GM08714 (cell line): ENCODE measurements at regions not wholly inside any gene's neighbourhood (a gene's known extent, or its start where the extent isn't known, plus 50 kb on each side); places are given as distances from the start of the nearest gene placed in this dataset.
"Not testable (repeated sequence)": the region's sequence is repeated elsewhere in the genome, so short reads cannot be mapped to it uniquely, and the experiment has no call there.

Source experiments
- H3K4me3 ChIP-seq: fragments of 200-500 bp; sonication (Bioruptor generic); 2 replicates; pipeline ENCODE4 v1.5.1; 2014; ENCODE audit warnings: mild to moderate bottlenecking, low read length, inconsistent platforms
- ZNF274 ChIP-seq: IDR thresholded peaks from 2 replicates; pipeline ENCODE4 v1.6.1; 2012; ENCODE audit warnings: mild to moderate bottlenecking, low read depth, low read length

GRCh38 chr12:61095111-61095510 lies 1165.1 kb upstream of the USP15 start:
- TF ChIP-seq ZNF274: no peak
- H3K4me3 ChIP-seq: no peak overlapping the region

GRCh38 chr12:61098031-61098580 lies 1162.1 kb upstream of the USP15 start:
- TF ChIP-seq ZNF274: no peak
- no peak overlapping the region for H3K4me3 ChIP-seq

GRCh38 chr12:61107118-61107517 lies 1153.1 kb upstream of the USP15 start:
- TF ChIP-seq ZNF274: no peak
- no peak overlapping the region for H3K4me3 ChIP-seq

DNA sequence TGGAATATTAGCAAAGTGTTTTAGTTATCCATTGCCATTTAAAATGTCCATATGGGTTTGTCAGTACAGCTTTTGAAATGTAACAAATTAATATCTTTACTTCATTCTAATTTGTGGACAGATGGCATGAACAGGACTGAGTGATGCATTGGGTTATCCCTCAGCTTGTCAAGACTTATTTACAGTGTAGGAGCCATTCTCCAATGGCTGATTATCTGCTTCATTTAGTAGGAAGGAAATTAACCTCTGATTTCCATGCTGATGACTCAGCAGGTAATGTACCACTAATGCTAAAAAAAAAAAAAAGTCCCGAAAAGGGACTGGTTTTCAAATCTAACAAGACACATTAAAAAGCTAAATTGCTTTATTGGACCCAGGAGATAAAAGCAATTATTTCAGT lies 1149.0 kb upstream of the USP15 start:
- H3K4me3 ChIP-seq: no peak overlapping the region
- TF ChIP-seq ZNF274: no peak

DNA sequence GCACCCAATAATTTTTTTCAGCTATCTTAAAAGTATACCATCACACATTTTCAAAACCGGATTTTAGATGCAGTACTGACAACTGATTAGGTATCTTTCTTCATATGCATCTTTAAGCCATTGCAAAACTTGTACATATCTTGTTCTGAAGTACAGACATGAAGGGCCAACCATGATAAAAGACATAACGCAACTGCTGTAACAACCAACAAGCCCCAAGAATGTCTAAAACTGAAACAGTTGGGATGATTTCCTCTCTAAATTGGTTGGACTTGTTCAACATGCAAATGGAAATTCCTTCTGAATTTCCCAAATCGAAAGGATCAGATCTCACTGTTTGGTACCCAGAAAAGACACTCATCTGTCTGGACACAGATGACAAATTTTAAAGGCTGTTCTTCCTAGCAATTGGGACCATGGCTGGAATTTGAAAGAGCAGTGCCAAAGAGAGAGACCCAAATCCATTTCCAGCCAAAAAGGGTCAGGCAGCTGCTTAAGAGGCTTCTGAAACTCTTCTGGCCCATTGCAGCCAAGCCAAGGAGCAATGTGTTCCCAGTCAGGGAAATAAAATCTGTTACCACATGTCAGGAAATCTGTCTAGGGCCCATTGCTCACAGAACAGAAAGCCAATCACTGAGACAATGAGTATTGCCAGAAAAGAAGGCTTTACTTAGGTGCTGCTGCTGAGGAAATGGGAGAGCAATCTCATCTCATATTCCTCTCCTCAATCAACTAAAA lies 1122.4 kb upstream of the USP15 start:
- H3K4me3 ChIP-seq: no peak overlapping the region
- TF ChIP-seq ZNF274: no peak

- no peak overlapping the region for H3K4me3 ChIP-seq
- TF ChIP-seq ZNF274: no peak
These were observed 1121.8 kb upstream of the USP15 start for GRCh38 chr12:61138415-61138759.

- no peak for TF ChIP-seq ZNF274
- H3K4me3 ChIP-seq: no peak overlapping the region
These were observed 1098.2 kb upstream of the USP15 start for GRCh38 chr12:61161961-61162360.

GRCh38 chr12:61188801-61189595 lies 1071.2 kb upstream of the USP15 start:
- TF ChIP-seq ZNF274: no peak
- no peak overlapping the region for H3K4me3 ChIP-seq

DNA sequence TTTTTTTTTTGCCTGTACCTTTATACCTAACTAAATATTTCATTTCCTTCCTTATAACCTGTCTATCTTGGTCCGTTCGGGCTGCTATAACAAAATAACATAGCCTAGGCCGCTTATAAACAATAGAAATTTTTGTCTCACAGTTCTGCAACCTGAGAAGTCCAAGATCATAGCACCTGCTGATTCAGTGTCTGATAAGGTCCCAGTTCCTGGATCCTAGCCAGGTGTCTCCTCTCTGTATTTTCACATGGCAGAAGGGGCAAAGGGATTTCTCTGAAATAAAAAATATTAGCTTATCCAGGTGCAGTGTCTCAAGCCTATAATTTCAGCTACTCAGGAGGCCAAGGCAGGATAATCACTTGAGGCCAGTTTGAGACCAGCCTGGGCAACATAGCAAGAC lies 1046.6 kb upstream of the USP15 start:
- H3K4me3 ChIP-seq: no peak overlapping the region
- no peak for TF ChIP-seq ZNF274

DNA sequence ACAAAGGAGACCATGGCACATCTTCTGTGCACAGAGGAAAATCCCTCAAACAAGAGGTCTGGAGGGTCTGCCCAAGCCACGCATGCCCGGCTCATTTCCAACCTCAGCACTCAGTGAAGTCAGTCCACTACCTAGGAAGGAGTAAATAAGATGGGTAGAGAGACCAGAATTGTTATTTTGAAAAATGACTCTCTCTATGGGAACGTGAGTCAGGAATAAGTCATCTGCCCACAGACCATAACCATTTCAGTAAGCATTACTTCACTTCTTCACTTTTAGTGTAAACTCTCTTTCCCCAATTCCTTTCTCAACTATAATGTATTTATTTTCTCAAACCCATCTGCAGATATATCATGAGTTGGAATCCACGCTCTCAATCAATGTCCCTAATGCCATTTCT lies 1039.9 kb upstream of the USP15 start:
- TF ChIP-seq ZNF274: no peak
- H3K4me3 ChIP-seq: no peak overlapping the region

DNA sequence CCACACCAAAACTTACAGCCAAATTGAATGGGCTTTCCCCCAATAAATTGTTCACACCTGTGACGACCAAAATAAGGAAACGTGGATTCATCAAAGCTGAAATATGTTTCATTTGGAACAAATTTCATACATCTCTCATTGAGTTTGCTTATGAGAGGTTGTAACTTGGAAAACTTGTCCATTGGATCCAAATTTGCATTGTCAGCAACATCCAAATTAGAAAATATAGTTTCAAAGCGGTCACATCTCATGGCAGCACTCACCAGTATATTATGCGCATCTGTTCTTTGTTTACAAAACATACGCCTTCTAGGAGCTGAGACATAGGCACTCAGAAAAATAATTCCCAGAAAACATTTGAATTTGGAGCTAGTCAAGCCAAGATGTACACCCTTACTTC lies 1028.2 kb upstream of the USP15 start:
- no peak for TF ChIP-seq ZNF274
- H3K4me3 ChIP-seq: no peak overlapping the region

GRCh38 chr12:61250303-61250702 lies 1009.9 kb upstream of the USP15 start:
- H3K4me3 ChIP-seq: no peak overlapping the region
- no peak for TF ChIP-seq ZNF274

DNA sequence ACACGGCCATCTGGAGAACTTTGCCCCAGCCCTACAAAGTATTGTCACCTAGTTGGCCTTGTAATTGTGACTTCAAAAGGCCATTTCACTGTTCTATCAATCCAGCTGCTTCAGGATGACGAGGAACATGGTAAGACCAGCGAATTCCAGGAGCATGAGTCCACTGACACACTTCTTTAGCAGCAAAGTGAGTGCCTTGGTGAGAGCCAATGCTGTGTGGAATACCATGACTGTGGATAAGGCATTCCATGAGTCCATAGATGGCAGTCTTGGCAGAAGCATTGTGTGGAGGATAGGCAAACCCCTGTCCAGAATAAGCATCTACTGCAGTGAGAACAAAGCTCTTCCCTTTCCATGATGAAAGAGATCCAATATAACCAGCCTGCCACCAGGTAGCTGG lies 1009.1 kb upstream of the USP15 start:
- no peak for TF ChIP-seq ZNF274
- no peak overlapping the region for H3K4me3 ChIP-seq

- no peak for TF ChIP-seq ZNF274
- no peak overlapping the region for H3K4me3 ChIP-seq
These were observed 1006.0 kb upstream of the USP15 start for GRCh38 chr12:61254225-61254624.

DNA sequence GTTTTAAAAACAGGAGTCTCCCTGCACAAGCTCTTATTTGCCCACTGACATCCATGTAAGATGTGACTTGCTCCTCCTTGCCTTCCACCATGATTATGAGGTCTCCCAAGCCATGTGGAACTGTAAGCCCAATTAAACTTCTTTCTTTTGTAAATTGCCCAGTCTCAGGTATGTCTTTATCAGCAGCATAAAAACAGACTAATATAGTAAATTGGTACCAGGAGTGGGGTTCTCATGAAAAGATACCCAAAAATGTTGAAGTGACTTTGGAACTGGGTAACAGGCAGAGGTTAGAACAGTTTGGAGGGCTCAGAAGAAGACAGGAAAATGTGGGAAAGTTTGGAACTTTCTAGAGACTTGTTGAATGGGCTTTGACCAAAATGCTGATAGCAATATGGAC lies 995.9 kb upstream of the USP15 start:
- not testable (repeated sequence) for H3K4me3 ChIP-seq
